ENCODE measurements at regions not wholly inside any gene's neighbourhood (a gene's known extent, or its start where the extent isn't known, plus 50 kb on each side); places are given as distances from the start of the nearest gene placed in this dataset.

DNA sequence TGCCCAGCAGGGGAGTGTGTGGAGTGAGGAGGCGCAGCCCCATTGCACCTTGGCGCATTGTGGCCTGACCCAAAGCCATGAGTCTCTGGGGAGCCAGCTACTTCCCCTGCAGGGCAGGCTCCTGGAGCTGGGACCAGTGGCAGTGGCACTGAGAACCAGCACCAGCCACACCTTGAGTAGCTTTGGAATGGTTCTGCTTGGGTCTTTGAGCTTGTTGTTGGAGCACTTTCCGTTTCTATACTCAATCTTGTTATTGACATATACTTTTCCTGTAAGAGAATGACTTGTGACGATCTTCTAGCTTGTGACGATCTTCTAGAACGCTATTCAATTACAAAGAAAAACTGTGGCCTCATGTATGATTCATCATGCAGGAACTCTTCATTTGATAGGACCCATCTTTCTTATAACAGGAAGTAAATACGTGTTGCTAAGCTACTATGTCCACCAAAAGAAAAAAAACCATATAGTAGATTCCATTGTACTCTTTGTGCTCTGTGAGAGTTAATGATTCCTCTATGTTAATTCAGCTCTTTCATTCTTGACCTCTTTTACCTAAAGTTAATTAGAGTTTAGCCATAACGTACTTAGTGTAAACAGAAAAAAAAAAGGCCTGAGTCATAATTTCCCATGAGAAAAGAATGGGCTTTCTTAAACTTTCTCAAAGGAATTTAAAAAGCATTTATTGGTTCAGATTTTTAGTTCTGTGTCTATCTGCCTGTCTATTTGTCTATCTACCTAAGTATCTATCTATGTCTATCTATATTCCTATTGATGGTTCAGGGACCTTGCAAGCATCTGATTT lies 113.1 kb downstream of the GATA6 start:
- TF ChIP-seq TAF1 (IDR thresholded peaks at IDR 0.05; ENCODE audit: borderline replicate concordance, insufficient read depth, low read length) (no peak), SIN3A (IDR thresholded peaks at IDR 0.05; ENCODE audit: borderline replicate concordance, insufficient read depth, low read length) (no peak), FOXP2 (optimal IDR thresholded peaks at IDR 0.05; ENCODE audit: borderline replicate concordance, extremely low read depth, extremely low read length, insufficient read depth) (no peak)
- TF ChIP-seq, protein P1, sequence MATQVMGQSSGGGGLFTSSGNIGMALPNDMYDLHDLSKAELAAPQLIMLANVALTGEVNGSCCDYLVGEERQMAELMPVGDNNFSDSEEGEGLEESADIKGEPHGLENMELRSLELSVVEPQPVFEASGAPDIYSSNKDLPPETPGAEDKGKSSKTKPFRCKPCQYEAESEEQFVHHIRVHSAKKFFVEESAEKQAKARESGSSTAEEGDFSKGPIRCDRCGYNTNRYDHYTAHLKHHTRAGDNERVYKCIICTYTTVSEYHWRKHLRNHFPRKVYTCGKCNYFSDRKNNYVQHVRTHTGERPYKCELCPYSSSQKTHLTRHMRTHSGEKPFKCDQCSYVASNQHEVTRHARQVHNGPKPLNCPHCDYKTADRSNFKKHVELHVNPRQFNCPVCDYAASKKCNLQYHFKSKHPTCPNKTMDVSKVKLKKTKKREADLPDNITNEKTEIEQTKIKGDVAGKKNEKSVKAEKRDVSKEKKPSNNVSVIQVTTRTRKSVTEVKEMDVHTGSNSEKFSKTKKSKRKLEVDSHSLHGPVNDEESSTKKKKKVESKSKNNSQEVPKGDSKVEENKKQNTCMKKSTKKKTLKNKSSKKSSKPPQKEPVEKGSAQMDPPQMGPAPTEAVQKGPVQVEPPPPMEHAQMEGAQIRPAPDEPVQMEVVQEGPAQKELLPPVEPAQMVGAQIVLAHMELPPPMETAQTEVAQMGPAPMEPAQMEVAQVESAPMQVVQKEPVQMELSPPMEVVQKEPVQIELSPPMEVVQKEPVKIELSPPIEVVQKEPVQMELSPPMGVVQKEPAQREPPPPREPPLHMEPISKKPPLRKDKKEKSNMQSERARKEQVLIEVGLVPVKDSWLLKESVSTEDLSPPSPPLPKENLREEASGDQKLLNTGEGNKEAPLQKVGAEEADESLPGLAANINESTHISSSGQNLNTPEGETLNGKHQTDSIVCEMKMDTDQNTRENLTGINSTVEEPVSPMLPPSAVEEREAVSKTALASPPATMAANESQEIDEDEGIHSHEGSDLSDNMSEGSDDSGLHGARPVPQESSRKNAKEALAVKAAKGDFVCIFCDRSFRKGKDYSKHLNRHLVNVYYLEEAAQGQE (IDR thresholded peaks at IDR 0.05; ENCODE audit: insufficient read depth in 1 of 2, low read depth in 2 of 2, low read length in 2 of 2) = no peak
